ENCODE measurements at regions not wholly inside any gene's neighbourhood (a gene's known extent, or its start where the extent isn't known, plus 50 kb on each side); places are given as distances from the start of the nearest gene placed in this dataset.
"Not testable (repeated sequence)": the region's sequence is repeated elsewhere in the genome, so short reads cannot be mapped to it uniquely, and the experiment has no call there.

DNA sequence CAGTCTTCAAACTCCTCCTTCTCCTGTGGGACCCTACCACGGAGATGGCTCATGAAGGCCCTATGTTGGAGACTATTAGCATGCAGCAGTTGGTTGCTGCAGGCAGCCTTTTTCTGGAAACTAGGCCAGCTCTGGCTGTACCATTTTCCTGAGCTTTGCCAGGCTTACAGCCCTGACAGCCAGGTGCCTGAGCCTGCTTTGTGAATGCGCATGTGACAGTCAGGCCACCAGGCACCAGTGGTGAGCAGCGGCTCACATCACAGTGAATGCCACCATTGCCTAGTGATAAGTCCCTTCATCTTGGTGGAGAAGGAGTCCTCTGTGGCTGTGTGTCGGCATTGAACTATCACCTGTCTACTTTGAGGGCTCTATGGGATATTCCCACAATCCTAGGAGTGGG, 982.4 kb upstream of the DEFB115 start:
- TF ChIP-seq, protein P1, sequence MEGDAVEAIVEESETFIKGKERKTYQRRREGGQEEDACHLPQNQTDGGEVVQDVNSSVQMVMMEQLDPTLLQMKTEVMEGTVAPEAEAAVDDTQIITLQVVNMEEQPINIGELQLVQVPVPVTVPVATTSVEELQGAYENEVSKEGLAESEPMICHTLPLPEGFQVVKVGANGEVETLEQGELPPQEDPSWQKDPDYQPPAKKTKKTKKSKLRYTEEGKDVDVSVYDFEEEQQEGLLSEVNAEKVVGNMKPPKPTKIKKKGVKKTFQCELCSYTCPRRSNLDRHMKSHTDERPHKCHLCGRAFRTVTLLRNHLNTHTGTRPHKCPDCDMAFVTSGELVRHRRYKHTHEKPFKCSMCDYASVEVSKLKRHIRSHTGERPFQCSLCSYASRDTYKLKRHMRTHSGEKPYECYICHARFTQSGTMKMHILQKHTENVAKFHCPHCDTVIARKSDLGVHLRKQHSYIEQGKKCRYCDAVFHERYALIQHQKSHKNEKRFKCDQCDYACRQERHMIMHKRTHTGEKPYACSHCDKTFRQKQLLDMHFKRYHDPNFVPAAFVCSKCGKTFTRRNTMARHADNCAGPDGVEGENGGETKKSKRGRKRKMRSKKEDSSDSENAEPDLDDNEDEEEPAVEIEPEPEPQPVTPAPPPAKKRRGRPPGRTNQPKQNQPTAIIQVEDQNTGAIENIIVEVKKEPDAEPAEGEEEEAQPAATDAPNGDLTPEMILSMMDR (conservative IDR thresholded peaks at IDR 0.05; ENCODE audit: low read depth, low read length), result not testable (repeated sequence)
- TF ChIP-seq EZH2 (IDR thresholded peaks at IDR 0.05; ENCODE audit: borderline replicate concordance, low read depth, low read length, poor library complexity, severe bottlenecking), result not testable (repeated sequence)
